Psoas muscle (tissue), 7 donors: ENCODE measurements at regions not wholly inside any gene's neighbourhood (a gene's known extent, or its start where the extent isn't known, plus 50 kb on each side); places are given as distances from the start of the nearest gene placed in this dataset.

Experiments used
- ATAC-seq, 4 donors: fragments of 200-7000 bp; cut with Tn5 transposase; one replicate each; pipeline ENCODE4 v1.9.1; 2020; ENCODE audit warnings: moderate library complexity in 3 of 4, mild to moderate bottlenecking in 2 of 4
- DNase-seq, 2 donors: peaks; one replicate each; pipeline ENCODE4 v3.0.0-alpha.2; 2020
- H3K27ac ChIP-seq: fragments of 200-600 bp; one replicate; pipeline ENCODE4 v1.8.0; 2022
- H3K27me3 ChIP-seq, 3 donors: fragments of 200-600 bp in 1 of 3; one replicate each; pipeline versions ENCODE4 v1.6.1 to v1.8.0; 2013 to 2022; ENCODE audit warnings: low read length in 2 of 3, mild to moderate bottlenecking in 2 of 3, moderate library complexity in 1 of 3; ENCODE audit not compliant: insufficient read depth in 3 of 3
- H3K36me3 ChIP-seq, 2 donors: fragments of 200-600 bp in 1 of 2; one replicate each; pipeline versions ENCODE4 v1.6.1 to v1.8.0; 2013 to 2022; ENCODE audit warnings: low read depth in 1 of 2, mild to moderate bottlenecking in 1 of 2, moderate library complexity in 1 of 2; ENCODE audit not compliant: insufficient read depth in 1 of 2
- H3K4me1 ChIP-seq: fragments of 200-600 bp; one replicate; pipeline ENCODE4 v1.8.0; 2022
- H3K4me3 ChIP-seq: fragments of 200-600 bp; one replicate; pipeline ENCODE4 v1.8.0; 2022; ENCODE audit warnings: mild to moderate bottlenecking
- H3K9me3 ChIP-seq: fragments of 200-600 bp; one replicate; pipeline ENCODE4 v1.8.0; 2022
- WGBS, 3 donors: extraction: QIAGEN DNeasy Blood & Tissue Kit; methylation state at CpG; one replicate each; pipeline versions ENCODE4 v1.1.6 to v1.1.7; 2013; 5-methylcytosine and 5-hydroxymethylcytosine counted together
- intact Hi-C, 2 donors: fragments of 100-400 bp; cut with DNase I; formaldehyde crosslinking; loops; one replicate each; pipeline versions ENCODE4 v1.11.0 to v1.14.2; 2022
- TF ChIP-seq, protein P1 (sequence below): fragments of 200-600 bp; IDR thresholded peaks from one replicate; pipeline ENCODE4 v1.8.0; 2022; ENCODE audit warnings: antibody characterized with exemption
- donor health status: healthy with polysubstance abuse.
- donor health status: DM: no; HTN: no; CAD: no; lungs with moderate emphysema.
- donor health status: Bipolar disorder and iron deficiency.
- donor health status: healthy.
- donor health status: DM: yes; HTN: yes; CAD: no.
- donor health status: DM: no; HTN: no; CAD: no.
- donor health status: DM: yes; HTN: yes; CAD: no.

DNA sequence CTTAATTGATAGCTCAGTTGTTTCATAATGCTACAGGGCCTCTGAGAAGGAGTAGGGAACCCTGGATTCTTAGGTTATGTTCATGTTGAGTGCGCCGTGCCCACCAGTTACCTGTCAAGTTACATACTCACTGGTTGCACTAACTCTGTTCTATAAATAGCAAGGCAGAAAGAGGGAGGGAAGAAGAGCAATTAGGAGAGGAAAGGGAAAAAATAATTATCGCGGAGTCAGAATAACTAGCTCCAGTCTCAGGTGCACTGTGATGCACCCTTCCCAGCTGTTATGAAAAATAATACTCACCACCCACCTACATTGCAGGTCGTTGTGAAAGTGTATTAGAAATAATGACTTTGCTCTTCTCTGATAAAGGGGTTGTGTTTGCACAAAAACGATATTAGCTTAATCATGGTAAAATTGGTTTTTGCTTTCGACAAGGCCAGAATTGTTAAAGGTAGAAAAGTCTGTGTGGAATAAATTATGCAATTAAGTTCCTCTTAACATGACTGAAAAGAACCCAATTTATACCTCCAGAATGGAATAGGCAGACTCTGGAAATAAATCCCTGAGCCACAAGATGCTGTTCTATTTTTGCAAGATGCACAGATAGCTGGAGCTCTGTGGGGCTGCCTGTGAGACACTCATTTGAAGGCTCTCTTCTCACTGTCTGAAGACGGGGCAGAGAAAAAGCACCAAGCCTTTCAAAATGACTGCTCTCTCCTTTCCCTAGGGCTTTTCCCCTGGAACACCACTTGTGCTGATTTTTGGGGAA, 137.6 kb upstream of the PITRM1 start:
- Histone ChIP-seq H3K27ac (no peak overlapping the region), H3K9me3 (no peaks in the 10 kb centered on the region), H3K4me3 (no peak overlapping the region), H3K4me1 (no peaks in the 10 kb centered on the region), H3K27me3 (no peaks in the 10 kb centered on the region), H3K36me3 (no peaks in the 10 kb centered on the region)
- DNase-seq (no peak), ATAC-seq (no peak)
- intact Hi-C loops: no loop called here
- WGBS, 3 donors: 78 to 79% (median 79%) methylated on average over 8 of the region's 8 CpGs
- TF ChIP-seq, protein P1, sequence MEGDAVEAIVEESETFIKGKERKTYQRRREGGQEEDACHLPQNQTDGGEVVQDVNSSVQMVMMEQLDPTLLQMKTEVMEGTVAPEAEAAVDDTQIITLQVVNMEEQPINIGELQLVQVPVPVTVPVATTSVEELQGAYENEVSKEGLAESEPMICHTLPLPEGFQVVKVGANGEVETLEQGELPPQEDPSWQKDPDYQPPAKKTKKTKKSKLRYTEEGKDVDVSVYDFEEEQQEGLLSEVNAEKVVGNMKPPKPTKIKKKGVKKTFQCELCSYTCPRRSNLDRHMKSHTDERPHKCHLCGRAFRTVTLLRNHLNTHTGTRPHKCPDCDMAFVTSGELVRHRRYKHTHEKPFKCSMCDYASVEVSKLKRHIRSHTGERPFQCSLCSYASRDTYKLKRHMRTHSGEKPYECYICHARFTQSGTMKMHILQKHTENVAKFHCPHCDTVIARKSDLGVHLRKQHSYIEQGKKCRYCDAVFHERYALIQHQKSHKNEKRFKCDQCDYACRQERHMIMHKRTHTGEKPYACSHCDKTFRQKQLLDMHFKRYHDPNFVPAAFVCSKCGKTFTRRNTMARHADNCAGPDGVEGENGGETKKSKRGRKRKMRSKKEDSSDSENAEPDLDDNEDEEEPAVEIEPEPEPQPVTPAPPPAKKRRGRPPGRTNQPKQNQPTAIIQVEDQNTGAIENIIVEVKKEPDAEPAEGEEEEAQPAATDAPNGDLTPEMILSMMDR: no peak

DNA sequence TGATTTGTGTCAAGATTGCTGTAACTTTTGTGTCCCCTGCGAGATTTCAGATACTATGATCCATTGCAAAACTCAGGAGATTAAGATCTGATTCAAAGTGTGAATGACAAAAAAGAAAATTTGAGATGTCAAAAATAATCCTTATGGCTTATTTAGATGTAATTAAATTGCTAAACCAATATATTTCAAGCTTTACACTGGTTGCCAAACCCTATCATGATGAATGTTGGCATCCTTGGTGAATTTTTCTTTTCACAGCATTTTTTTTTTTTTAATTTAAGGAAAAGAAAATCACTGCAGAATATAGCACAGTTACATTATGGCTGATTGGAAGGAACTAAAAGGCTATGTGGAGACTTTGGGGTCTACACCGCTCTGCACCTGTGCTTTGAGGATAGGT, 133.5 kb upstream of the PITRM1 start:
- intact Hi-C loops: no loop called here

DNA sequence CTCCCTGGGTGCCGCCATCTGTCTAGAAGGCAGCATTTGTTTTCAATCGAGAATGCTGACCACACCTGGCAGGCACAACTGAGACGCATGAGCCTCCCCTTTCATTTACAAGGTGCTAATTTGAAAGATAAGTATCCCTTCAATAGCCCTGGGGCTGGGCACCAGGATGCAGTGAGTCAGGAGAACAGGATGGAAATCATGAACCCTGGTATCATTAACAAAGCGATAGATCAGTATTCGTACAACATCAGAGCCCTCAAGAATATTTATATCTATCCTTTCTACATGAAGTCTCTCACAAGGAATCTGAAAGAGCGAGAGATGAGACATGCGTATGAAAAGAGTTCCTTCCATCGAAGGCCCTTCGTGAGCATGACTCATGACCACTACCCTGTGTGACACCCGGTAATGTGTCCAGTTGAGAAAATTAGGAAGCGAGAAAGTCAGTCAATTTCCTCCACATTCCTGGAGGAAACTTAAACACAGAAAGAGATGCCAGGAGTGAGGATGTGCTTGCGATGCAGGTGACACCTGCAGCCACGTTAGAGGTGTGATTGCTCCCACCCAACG, 123.1 kb upstream of the PITRM1 start:
- intact Hi-C loops: no loop called here
- Histone ChIP-seq H3K36me3 (no peaks in the 10 kb centered on the region), H3K9me3 (no peaks in the 10 kb centered on the region), H3K27me3 (peaks cover 0 to 6% (median 0%) of the 10 kb centered on the region in 3 donors), H3K4me3 (no peak overlapping the region), H3K4me1 (peaks cover 4% of the 10 kb centered on the region), H3K27ac (no peak overlapping the region)
- DNase-seq (no peak), ATAC-seq (no peak)
- 87 to 92% (median 91%) methylated on average over 14 of the region's 14 CpGs for WGBS, 3 donors
- TF ChIP-seq, protein P1: no peak

More for the DNA sequence above, 133.5 kb upstream of the PITRM1 start:
- DNase-seq (no peak), ATAC-seq (no peak)
- H3K4me1 ChIP-seq: no peaks in the 10 kb centered on the region
- no peak overlapping the region for H3K4me3 ChIP-seq
- no peaks in the 10 kb centered on the region for H3K9me3 ChIP-seq
- TF ChIP-seq, protein P1: no peak
- WGBS, 3 donors: 93 to 98% (median 95%) methylated on average over 2 of the region's 2 CpGs
- no peaks in the 10 kb centered on the region for H3K36me3 ChIP-seq
- H3K27me3 ChIP-seq: no peaks in the 10 kb centered on the region
- no peak overlapping the region for H3K27ac ChIP-seq

DNA sequence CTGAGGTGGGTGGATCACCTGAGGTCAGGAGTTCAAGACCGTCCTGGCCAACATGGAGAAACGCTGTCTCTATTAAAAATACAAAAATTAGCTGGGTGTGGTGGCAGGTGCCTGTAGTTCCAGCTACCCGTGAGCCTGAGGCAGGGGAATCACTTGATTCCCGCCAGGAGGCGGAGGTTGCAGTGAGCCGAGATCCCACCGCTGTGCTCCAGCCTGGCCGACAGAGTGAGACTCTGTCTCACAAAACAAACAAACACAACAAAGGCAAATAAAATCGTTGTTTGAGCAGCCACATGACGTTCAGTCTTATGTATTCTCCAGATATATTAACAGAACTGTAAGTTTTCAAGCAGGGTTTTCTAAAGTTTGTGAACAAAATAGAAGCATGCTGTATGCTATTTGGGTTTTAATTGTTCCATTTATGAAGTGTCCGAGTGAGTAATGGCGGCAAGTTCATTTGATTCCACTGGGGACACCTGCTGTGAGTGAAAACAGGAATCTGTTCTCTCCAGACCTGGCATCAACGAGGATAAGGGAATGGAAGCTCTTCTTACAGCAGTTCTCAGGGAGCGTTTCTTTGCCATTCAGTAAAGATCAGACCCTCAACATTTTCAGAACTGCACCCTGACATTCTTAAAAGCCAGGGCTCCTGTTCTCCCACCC, 122.5 kb upstream of the PITRM1 start:
- TF ChIP-seq, protein P1: no peak
- intact Hi-C loops: no loop called here
- Histone ChIP-seq H3K4me3 (no peak overlapping the region), H3K27me3 (peaks cover 0 to 6% (median 0%) of the 10 kb centered on the region in 3 donors), H3K9me3 (no peaks in the 10 kb centered on the region), H3K27ac (no peak overlapping the region), H3K36me3 (no peaks in the 10 kb centered on the region), H3K4me1 (peaks cover 4% of the 10 kb centered on the region)
- no peak for DNase-seq
- WGBS, 3 donors: 85 to 88% (median 86%) methylated on average over 14 of the region's 14 CpGs
- ATAC-seq: no peak
